Right renal pelvis (tissue), 4 donors: ENCODE measurements at regions not wholly inside any gene's neighbourhood (a gene's known extent, or its start where the extent isn't known, plus 50 kb on each side); places are given as distances from the start of the nearest gene placed in this dataset.

Source experiments
- DNase-seq, 4 donors: peaks; one replicate each; pipeline ENCODE4 v3.0.0-alpha.2; 2013; ENCODE audit warnings: low read depth in 4 of 4, low spot score in 3 of 4, missing footprints in 1 of 4

GRCh38 chr2:23312996-23313606 lies 71.9 kb upstream of the KLHL29 start:
- no peak for DNase-seq

GRCh38 chr2:23314687-23315086 lies 70.3 kb upstream of the KLHL29 start:
- DNase-seq, result no peak

GRCh38 chr2:23320058-23320457 lies 64.9 kb upstream of the KLHL29 start:
- no peak for DNase-seq

GRCh38 chr2:23321751-23322150 lies 63.2 kb upstream of the KLHL29 start:
- no peak for DNase-seq

GRCh38 chr2:23322567-23323197 lies 62.3 kb upstream of the KLHL29 start:
- DNase-seq, result no peak

GRCh38 chr2:23323198-23323916 lies 61.6 kb upstream of the KLHL29 start:
- DNase-seq, result no peak

- DNase-seq, result no peak
These were observed 60.9 kb upstream of the KLHL29 start for GRCh38 chr2:23323917-23324680.

GRCh38 chr2:23326330-23326729 lies 58.6 kb upstream of the KLHL29 start:
- no peak for DNase-seq

GRCh38 chr2:23327416-23327815 lies 57.6 kb upstream of the KLHL29 start:
- DNase-seq, result no peak

GRCh38 chr2:23327887-23328286 lies 57.1 kb upstream of the KLHL29 start:
- no peak for DNase-seq

GRCh38 chr2:23330214-23330613 lies 54.8 kb upstream of the KLHL29 start:
- DNase-seq, result peak in 1 of 4 donors; percentile 5
